ENCODE measurements at regions not wholly inside any gene's neighbourhood (a gene's known extent, or its start where the extent isn't known, plus 50 kb on each side); places are given as distances from the start of the nearest gene placed in this dataset.
"Not testable (repeated sequence)": the region's sequence is repeated elsewhere in the genome, so short reads cannot be mapped to it uniquely, and the experiment has no call there.

- H3K27me3 ChIP-seq (ENCODE audit: insufficient read depth, low read length) = peaks cover 7% of the 10 kb centered on the region
- H3K4me3 ChIP-seq (ENCODE audit: insufficient read depth, low read length) = no peak overlapping the region
- H3K9me3 ChIP-seq (ENCODE audit: low read depth, low read length) = no peaks in the 10 kb centered on the region
- H3K27ac ChIP-seq (ENCODE audit: low read depth, low read length) = no peak overlapping the region
- H3K36me3 ChIP-seq (ENCODE audit: insufficient read depth, low read length) = no peaks in the 10 kb centered on the region
- DNase-seq (ENCODE audit: insufficient read length, low spot score, missing footprints) = no peak
- no peak overlapping the region for H3K4me2 ChIP-seq (ENCODE audit: insufficient read depth, low read length)
- H2AFZ ChIP-seq (ENCODE audit: low read length) = no peak overlapping the region
- H3K79me2 ChIP-seq (ENCODE audit: insufficient read depth, low read length) = no peaks in the 10 kb centered on the region
- no peaks in the 10 kb centered on the region for H4K20me1 ChIP-seq (ENCODE audit: insufficient read depth, low read length)
- no peak for TF ChIP-seq CTCF (IDR thresholded peaks at IDR 0.05; ENCODE audit: extremely low read depth, low read depth, low read length)
- H3K4me1 ChIP-seq (ENCODE audit: insufficient read depth, low read length) = no peaks in the 10 kb centered on the region
Measured at GRCh38 chrX:96579252-96579651, 105.4 kb upstream of the DIAPH2 start.

GRCh38 chrX:96590403-96590802 lies 94.2 kb upstream of the DIAPH2 start:
- Histone ChIP-seq H3K27ac (ENCODE audit: low read depth, low read length) (no peak overlapping the region), H3K36me3 (ENCODE audit: insufficient read depth, low read length) (no peaks in the 10 kb centered on the region), H4K20me1 (ENCODE audit: insufficient read depth, low read length) (no peaks in the 10 kb centered on the region), H3K79me2 (ENCODE audit: insufficient read depth, low read length) (no peaks in the 10 kb centered on the region), H3K4me3 (ENCODE audit: insufficient read depth, low read length) (no peak overlapping the region), H2AFZ (ENCODE audit: low read length) (no peak overlapping the region), H3K4me1 (ENCODE audit: insufficient read depth, low read length) (no peaks in the 10 kb centered on the region), H3K9me3 (ENCODE audit: low read depth, low read length) (no peaks in the 10 kb centered on the region), H3K27me3 (ENCODE audit: insufficient read depth, low read length) (no peaks in the 10 kb centered on the region), H3K4me2 (ENCODE audit: insufficient read depth, low read length) (no peak overlapping the region)
- DNase-seq (ENCODE audit: insufficient read length, low spot score, missing footprints) = no peak
- no peak for TF ChIP-seq CTCF (IDR thresholded peaks at IDR 0.05; ENCODE audit: extremely low read depth, low read depth, low read length)

- Histone ChIP-seq H3K27me3 (ENCODE audit: insufficient read depth, low read length) (no peaks in the 10 kb centered on the region), H3K9me3 (ENCODE audit: low read depth, low read length) (no peaks in the 10 kb centered on the region), H3K27ac (ENCODE audit: low read depth, low read length) (no peak overlapping the region), H3K4me3 (ENCODE audit: insufficient read depth, low read length) (no peak overlapping the region), H3K4me2 (ENCODE audit: insufficient read depth, low read length) (no peak overlapping the region), H4K20me1 (ENCODE audit: insufficient read depth, low read length) (no peaks in the 10 kb centered on the region), H3K36me3 (ENCODE audit: insufficient read depth, low read length) (no peaks in the 10 kb centered on the region), H3K79me2 (ENCODE audit: insufficient read depth, low read length) (no peaks in the 10 kb centered on the region), H3K4me1 (ENCODE audit: insufficient read depth, low read length) (no peaks in the 10 kb centered on the region), H2AFZ (ENCODE audit: low read length) (no peak overlapping the region)
- no peak for DNase-seq (ENCODE audit: insufficient read length, low spot score, missing footprints)
- TF ChIP-seq CTCF (IDR thresholded peaks at IDR 0.05; ENCODE audit: extremely low read depth, low read depth, low read length) = no peak
Measured at GRCh38 chrX:96591421-96591820, 93.2 kb upstream of the DIAPH2 start.

GRCh38 chrX:96597847-96598246 lies 86.8 kb upstream of the DIAPH2 start:
- H2AFZ ChIP-seq (ENCODE audit: low read length); H3K36me3 ChIP-seq (ENCODE audit: insufficient read depth, low read length); H3K27me3 ChIP-seq (ENCODE audit: insufficient read depth, low read length); H3K4me2 ChIP-seq (ENCODE audit: insufficient read depth, low read length); H3K4me1 ChIP-seq (ENCODE audit: insufficient read depth, low read length); H3K4me3 ChIP-seq (ENCODE audit: insufficient read depth, low read length); H3K9me3 ChIP-seq (ENCODE audit: low read depth, low read length); H3K79me2 ChIP-seq (ENCODE audit: insufficient read depth, low read length); H3K27ac ChIP-seq (ENCODE audit: low read depth, low read length); DNase-seq (ENCODE audit: insufficient read length, low spot score, missing footprints); H4K20me1 ChIP-seq (ENCODE audit: insufficient read depth, low read length): not testable (repeated sequence)
